ENCODE measurements at regions not wholly inside any gene's neighbourhood (a gene's known extent, or its start where the extent isn't known, plus 50 kb on each side); places are given as distances from the start of the nearest gene placed in this dataset.
"Not testable (repeated sequence)": the region's sequence is repeated elsewhere in the genome, so short reads cannot be mapped to it uniquely, and the experiment has no call there.

GRCh38 chr7:114279901-114280300 is 134.7 kb upstream of the FOXP2 start:
- DNase-seq (ENCODE audit: extremely low spot score, unreplicated experiment): no peak
- no peak for TF ChIP-seq CTCF (conservative IDR thresholded peaks at IDR 0.05)
- Mint-ChIP-seq H3K4me3 (no peak overlapping the region), H3K27me3 (no peaks in the 10 kb centered on the region), H3K27ac (no peak overlapping the region), H3K36me3 (no peaks in the 10 kb centered on the region), H3K4me1 (ENCODE audit: unreplicated experiment) (no peaks in the 10 kb centered on the region), H3K9me3 (no peaks in the 10 kb centered on the region)

- no peak for DNase-seq (ENCODE audit: extremely low spot score, unreplicated experiment)
- Mint-ChIP-seq H3K4me1 (ENCODE audit: unreplicated experiment) (no peaks in the 10 kb centered on the region), H3K9me3 (no peaks in the 10 kb centered on the region), H3K27ac (no peak overlapping the region), H3K36me3 (no peaks in the 10 kb centered on the region), H3K27me3 (no peaks in the 10 kb centered on the region), H3K4me3 (no peak overlapping the region)
- no peak for TF ChIP-seq CTCF (conservative IDR thresholded peaks at IDR 0.05)
Measured at GRCh38 chr7:114273218-114273617, 141.4 kb upstream of the FOXP2 start.

- Mint-ChIP-seq H3K4me1 (ENCODE audit: unreplicated experiment) (no peaks in the 10 kb centered on the region), H3K9me3 (no peaks in the 10 kb centered on the region), H3K4me3 (no peak overlapping the region), H3K27ac (no peak overlapping the region), H3K27me3 (no peaks in the 10 kb centered on the region), H3K36me3 (peaks cover 4% of the 10 kb centered on the region)
- no peak for DNase-seq (ENCODE audit: extremely low spot score, unreplicated experiment)
- no peak for TF ChIP-seq CTCF (conservative IDR thresholded peaks at IDR 0.05)
Measured at GRCh38 chr7:114269714-114270113, 144.9 kb upstream of the FOXP2 start.

- not testable (repeated sequence) for H3K27ac Mint-ChIP-seq; H3K27me3 Mint-ChIP-seq; H3K36me3 Mint-ChIP-seq; DNase-seq (ENCODE audit: extremely low spot score, unreplicated experiment); H3K4me3 Mint-ChIP-seq; H3K9me3 Mint-ChIP-seq; H3K4me1 Mint-ChIP-seq (ENCODE audit: unreplicated experiment)
Measured at GRCh38 chr7:114267550-114267949, 147.1 kb upstream of the FOXP2 start.

- peaks cover 4% of the 10 kb centered on the region for H3K36me3 Mint-ChIP-seq
- DNase-seq (ENCODE audit: extremely low spot score, unreplicated experiment): no peak
- H3K27me3 Mint-ChIP-seq: no peaks in the 10 kb centered on the region
- no peaks in the 10 kb centered on the region for H3K9me3 Mint-ChIP-seq
- H3K4me3 Mint-ChIP-seq: no peak overlapping the region
- no peaks in the 10 kb centered on the region for H3K4me1 Mint-ChIP-seq (ENCODE audit: unreplicated experiment)
- TF ChIP-seq CTCF (conservative IDR thresholded peaks at IDR 0.05): no peak
- H3K27ac Mint-ChIP-seq: no peak overlapping the region
Measured at GRCh38 chr7:114264023-114264422, 150.6 kb upstream of the FOXP2 start.

GRCh38 chr7:114263219-114263618 is 151.4 kb upstream of the FOXP2 start:
- Mint-ChIP-seq H3K27ac (no peak overlapping the region), H3K4me1 (ENCODE audit: unreplicated experiment) (no peaks in the 10 kb centered on the region), H3K27me3 (no peaks in the 10 kb centered on the region), H3K9me3 (no peaks in the 10 kb centered on the region), H3K4me3 (no peak overlapping the region), H3K36me3 (peaks cover 4% of the 10 kb centered on the region)
- TF ChIP-seq CTCF (conservative IDR thresholded peaks at IDR 0.05): no peak
- no peak for DNase-seq (ENCODE audit: extremely low spot score, unreplicated experiment)

Data from type B pancreatic cell (in vitro differentiated cells).